ENCODE measurements at regions not wholly inside any gene's neighbourhood (a gene's known extent, or its start where the extent isn't known, plus 50 kb on each side); places are given as distances from the start of the nearest gene placed in this dataset.
"Not testable (repeated sequence)": the region's sequence is repeated elsewhere in the genome, so short reads cannot be mapped to it uniquely, and the experiment has no call there.

DNA sequence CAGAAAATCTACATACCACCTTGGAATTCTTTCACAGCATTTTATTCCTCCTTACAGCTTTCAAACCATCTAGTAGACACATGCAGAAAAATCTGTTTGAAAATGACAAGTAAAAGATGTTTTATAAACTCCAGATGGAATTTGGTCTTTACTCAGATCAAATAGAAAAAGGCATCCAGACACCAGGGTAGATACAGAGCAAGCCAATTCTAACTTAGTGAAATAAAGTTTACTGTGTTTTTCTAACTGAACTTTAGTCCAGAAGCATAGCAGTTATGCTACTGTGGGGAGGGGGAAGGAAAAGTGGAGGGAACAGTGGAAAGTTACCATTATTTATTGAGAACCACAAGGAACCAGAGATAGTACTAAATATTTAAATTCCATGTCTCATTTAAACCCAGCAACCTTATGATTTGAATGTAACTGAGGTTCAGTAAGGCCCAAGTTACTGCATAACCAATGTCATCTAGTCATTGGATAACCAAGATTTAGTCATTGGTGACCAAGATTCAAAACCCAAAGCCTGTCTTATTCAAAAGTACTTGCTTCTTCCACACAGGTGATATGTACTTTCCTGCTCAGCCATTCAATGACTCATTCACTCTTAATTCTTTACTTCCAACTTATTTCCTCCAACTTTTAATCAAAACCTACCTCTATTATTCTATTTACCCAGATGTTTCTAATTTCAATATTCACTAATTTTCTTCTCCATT is 57.7 kb downstream of the RAD51AP2 start:
- no peak overlapping the region for H3K4me3 ChIP-seq (ENCODE audit: low read depth, low read length)
- TF ChIP-seq, protein P1, sequence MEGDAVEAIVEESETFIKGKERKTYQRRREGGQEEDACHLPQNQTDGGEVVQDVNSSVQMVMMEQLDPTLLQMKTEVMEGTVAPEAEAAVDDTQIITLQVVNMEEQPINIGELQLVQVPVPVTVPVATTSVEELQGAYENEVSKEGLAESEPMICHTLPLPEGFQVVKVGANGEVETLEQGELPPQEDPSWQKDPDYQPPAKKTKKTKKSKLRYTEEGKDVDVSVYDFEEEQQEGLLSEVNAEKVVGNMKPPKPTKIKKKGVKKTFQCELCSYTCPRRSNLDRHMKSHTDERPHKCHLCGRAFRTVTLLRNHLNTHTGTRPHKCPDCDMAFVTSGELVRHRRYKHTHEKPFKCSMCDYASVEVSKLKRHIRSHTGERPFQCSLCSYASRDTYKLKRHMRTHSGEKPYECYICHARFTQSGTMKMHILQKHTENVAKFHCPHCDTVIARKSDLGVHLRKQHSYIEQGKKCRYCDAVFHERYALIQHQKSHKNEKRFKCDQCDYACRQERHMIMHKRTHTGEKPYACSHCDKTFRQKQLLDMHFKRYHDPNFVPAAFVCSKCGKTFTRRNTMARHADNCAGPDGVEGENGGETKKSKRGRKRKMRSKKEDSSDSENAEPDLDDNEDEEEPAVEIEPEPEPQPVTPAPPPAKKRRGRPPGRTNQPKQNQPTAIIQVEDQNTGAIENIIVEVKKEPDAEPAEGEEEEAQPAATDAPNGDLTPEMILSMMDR (IDR thresholded peaks at IDR 0.05; ENCODE audit: control insufficient read depth, extremely low read depth, insufficient read depth), result no peak
- no peak for DNase-seq (ENCODE audit: low read depth)

DNA sequence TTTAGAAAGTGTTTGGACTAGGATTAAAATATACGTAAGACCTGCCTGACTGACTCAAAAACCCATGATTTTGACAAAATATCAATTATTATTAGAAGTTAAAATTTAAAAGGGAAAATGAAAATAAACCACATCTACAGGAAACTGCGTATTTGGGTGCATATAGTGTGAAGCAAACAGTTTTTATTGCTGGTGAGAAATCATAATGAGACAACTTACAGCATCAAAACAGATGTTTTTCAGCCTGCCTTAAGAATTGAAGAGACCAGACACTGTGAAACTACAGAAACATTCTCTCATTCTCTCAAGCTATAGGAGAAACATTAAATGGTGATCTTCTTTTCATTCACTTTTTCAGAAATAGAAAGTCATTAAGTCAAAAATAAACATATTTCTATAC is 62.9 kb downstream of the RAD51AP2 start:
- H3K4me3 ChIP-seq (ENCODE audit: low read depth, low read length), result no peak overlapping the region
- DNase-seq (ENCODE audit: low read depth), result no peak
- TF ChIP-seq, protein P1 (IDR thresholded peaks at IDR 0.05; ENCODE audit: control insufficient read depth, extremely low read depth, insufficient read depth), result no peak

DNA sequence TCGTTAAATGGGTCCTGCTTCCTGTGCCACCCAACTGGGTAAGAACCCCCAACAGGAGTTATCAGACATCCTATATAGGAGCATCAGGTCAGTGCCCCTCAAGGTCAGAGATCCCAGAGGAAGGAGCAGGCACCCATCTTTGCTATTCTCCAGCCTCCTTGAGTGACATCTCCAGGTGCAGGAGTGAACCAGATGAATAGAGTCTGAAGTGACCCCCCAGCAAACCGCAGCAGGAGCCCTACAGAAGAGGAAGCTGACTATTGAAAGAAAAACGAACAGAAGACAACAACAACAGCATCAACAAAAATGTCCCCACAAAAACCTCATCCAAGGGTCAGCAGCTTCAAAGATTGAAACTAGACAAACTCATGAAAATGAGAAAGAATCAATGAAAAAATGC is 72.0 kb downstream of the RAD51AP2 start:
- DNase-seq (ENCODE audit: low read depth); H3K4me3 ChIP-seq (ENCODE audit: low read depth, low read length): not testable (repeated sequence)

DNA sequence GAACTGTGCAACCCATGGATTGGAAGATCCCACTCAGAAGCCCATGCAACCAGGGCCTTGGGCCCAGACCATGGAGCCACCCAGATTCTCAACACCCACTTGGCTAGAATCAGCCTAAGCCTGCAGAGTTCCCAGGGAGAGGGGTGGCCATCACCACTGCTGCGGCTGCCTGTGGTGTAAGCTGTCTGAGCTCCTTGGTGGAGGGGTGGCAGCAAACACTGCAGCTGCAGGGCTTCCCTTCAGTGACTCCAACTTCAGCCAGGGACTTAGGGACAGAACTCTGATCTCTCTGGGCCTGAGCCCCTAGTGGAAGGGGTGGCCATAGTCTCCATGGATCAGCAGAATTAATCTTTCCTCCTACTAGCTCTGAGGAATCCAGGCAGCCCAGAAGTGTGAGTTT is 72.5 kb downstream of the RAD51AP2 start:
- DNase-seq (ENCODE audit: low read depth), result no peak
- TF ChIP-seq, protein P1 (IDR thresholded peaks at IDR 0.05; ENCODE audit: control insufficient read depth, extremely low read depth, insufficient read depth), result no peak
- H3K4me3 ChIP-seq (ENCODE audit: low read depth, low read length), result no peak overlapping the region

DNA sequence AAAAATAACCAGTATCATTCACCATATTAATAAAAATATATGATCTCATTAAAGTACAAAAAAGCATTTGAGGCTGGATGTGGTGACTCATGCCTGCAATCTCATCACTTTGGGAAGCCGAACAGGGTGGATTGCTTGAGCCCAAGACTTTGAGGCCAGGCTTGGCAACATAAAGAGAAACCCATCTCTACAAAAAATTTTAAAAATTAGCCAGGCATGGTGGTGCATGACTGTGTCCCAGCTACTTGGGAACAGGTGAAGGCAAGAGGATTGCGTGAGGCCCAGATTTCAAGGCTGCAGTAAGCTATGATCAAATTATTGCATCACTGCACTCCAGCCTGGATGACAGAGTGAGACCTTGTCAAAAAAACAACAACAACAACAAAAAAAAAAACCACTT is 75.9 kb downstream of the RAD51AP2 start:
- no peak for DNase-seq (ENCODE audit: low read depth)
- no peak overlapping the region for H3K4me3 ChIP-seq (ENCODE audit: low read depth, low read length)

DNA sequence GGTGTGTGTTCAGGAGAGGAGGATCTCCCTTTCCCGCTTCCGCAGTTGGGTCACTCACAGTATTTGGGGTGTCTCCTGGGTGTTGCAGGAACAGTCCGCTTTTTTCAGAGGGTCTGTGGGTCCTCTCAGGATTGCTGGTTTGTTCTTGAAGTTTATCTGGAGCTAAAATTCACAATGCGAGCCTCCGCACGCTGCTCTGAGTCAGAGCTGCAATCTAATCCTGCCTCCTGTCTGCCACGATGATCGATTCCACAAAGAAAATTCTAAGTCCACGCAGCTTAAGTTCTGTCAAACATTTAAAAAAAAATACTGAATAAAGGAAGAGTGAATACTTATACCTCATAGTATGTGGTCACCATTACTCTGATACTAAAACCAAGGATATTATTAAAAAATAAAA is 76.5 kb downstream of the RAD51AP2 start:
- TF ChIP-seq, protein P1 (IDR thresholded peaks at IDR 0.05; ENCODE audit: control insufficient read depth, extremely low read depth, insufficient read depth), result no peak
- DNase-seq (ENCODE audit: low read depth), result no peak
- H3K4me3 ChIP-seq (ENCODE audit: low read depth, low read length), result no peak overlapping the region

More for the DNA sequence above, 75.9 kb downstream of the RAD51AP2 start:
- TF ChIP-seq, protein P1 (IDR thresholded peaks at IDR 0.05; ENCODE audit: control insufficient read depth, extremely low read depth, insufficient read depth), result no peak

DNA sequence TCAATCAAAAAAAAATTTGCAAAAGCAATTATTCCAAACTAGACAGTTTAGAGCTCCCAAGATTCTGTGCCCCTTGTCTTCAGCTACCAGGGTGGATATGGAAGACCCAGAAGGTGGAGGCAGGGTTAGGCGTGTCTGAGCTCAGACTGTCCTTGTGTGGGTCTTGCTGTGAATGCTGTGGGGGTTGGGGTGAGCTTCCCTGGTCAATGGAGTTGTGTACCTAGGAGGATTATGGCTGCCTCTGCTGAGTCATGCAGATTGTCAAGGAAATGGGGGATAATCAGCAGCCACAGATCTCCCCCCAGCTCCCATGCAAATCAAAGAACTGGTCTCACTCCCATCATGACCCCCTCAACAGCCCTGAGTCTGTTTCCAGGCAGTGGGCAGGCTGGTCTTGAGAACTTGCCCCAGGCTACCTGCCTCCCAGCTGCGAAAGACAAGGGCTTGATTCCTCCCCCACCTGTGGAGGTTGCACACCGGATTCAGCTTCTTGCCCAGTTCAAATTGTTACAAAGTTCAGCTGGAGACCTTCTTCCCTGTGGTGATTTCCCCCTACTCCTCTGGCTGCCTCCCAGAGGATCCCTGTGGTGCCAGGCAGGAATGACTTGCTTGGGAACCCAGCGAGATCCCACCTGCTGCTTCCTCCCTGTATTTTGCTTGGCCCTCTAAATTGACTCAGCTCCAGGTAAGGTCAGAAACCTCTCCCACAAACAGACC is 77.0 kb downstream of the RAD51AP2 start:
- no peak overlapping the region for H3K4me3 ChIP-seq (ENCODE audit: low read depth, low read length)
- TF ChIP-seq, protein P1 (IDR thresholded peaks at IDR 0.05; ENCODE audit: control insufficient read depth, extremely low read depth, insufficient read depth), result no peak
- DNase-seq (ENCODE audit: low read depth), result no peak

All from LNCaP clone FGC (cell line).